ENCODE measurements at regions not wholly inside any gene's neighbourhood (a gene's known extent, or its start where the extent isn't known, plus 50 kb on each side); places are given as distances from the start of the nearest gene placed in this dataset.

DNA sequence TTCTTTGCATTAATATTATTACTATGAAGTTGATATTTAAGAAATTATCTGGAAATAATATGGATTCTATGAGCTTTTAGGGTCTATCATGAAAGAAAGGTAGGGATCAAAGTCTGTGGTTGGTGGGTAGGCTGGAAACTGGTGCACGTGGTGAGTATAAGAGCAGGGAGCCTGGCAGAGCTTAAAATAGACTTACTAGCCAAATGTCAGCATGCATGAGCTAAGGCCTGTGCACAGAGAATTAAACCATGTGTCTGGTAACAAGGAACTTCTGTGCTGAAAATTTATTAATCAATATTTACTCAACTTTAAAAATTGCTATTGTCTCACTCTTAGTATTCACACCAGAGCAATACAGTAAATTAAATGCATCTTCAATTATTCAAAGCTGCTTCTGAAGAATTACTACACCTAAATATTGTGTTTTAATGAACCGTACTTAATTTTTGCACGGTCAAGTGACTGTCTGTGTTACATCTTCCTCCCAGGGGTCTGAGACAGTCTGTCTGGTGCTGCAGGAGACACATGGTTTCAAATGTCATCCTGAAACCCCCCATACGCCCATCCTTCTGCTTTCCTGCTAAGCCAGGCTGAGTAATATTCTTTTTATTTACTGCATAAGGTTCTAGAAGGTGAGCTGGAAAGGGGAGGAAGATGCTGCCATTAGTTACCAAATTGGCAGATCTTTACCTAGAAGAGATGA is 161.0 kb upstream of the NLRP1 start:
- TF ChIP-seq CTCF (IDR thresholded peaks at IDR 0.05; ENCODE audit: low read depth, low read length), result no peak
- no peak for TF ChIP-seq EZH2phosphoT487 (IDR thresholded peaks at IDR 0.05; ENCODE audit: low read depth)
